NCI-H2107 treated with DMSO at 0.1 percent for 48 hours (cell line): ENCODE measurements at regions not wholly inside any gene's neighbourhood (a gene's known extent, or its start where the extent isn't known, plus 50 kb on each side); places are given as distances from the start of the nearest gene placed in this dataset.

ENCODE experiments used
- DNase-seq: peaks from one replicate; lab custom pipeline; 2025; ENCODE audit not compliant: unreplicated experiment; lab: John Stamatoyannopoulos, UW

GRCh38 chr2:35378791-35379190, 976.8 kb upstream of the CRIM1 start:
- DNase-seq: no peak

GRCh38 chr2:35374845-35375244, 980.7 kb upstream of the CRIM1 start:
- no peak for DNase-seq

DNA sequence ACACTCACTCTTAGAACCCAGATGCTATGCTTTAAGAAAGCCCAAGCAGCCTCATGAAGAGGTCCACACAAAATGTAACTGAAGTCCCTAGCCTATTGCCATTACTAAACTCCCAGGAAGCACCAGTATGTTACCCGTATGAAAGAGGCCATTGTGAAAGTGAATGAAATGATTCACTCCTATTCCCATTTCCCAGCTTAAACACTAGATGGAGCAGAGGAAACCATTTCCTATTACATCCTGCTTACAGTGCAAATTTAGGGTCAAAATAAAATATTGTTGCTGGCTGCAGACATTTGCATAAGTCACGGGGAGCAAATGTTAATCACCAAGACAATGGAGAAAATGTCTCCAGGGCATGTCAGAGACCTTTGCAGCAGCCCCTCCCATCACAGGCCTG, 989.7 kb upstream of the CRIM1 start:
- DNase-seq: no peak

GRCh38 chr2:35356332-35356731, 999.2 kb upstream of the CRIM1 start:
- DNase-seq: no peak

- DNase-seq: no peak
These were observed 1000.5 kb upstream of the CRIM1 start for GRCh38 chr2:35355056-35355455.

DNA sequence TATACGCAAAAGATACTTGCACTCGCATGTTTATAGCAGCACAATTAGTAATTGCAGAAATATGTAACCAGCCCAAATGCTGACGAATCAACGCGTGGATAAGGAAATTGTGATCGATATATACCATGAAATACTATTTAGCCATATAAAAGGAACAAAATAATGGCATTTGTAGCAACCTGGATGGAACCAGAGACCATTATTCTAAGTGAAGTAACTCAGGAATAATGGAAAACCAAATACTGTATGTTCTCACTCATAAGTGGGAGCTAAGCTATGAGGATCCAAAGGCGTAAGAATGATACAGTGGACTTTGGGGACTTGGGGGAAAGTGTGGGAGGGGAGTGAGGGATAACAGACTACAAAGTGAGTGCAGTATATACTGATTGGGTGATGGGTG, 1008.0 kb upstream of the CRIM1 start:
- no peak for DNase-seq

DNA sequence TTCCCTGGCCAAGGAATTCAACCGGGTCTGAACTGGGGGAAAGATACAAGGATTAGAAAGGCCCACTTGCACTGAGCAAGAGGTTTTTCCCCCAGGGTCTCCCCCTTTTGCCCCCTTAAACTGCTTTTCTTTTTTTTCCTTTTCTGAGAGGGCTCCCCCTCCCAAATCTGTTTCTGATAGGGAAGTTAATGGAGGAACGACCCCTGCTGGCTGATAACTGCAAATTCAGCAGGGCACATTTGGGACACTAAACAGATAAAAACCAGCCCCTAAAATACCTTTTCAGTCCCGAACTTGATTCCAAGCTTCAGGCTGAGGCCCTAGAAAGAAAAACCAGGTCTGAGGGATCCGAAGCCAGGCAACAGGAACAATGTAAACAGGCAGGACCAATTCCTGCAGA, 1012.4 kb upstream of the CRIM1 start:
- DNase-seq: no peak

DNA sequence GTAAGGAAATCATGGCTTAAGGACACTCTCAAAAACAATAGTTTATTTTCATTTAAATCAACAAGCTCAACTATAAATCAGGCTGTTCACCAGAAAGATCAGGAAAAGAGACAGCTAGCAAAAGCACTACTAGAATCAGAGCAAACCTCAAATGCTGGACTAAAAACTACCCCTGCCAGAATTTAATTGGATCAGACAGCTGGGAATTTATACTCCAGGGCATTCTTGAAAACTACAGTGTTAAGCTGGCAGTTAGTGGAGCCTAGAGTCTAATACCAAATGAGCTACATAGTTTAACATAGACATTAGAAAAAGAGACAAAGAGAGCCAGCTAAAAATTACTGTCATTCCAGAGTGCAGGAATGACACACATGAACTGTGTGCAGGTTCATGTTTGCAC, 1016.4 kb upstream of the CRIM1 start:
- no peak for DNase-seq

DNA sequence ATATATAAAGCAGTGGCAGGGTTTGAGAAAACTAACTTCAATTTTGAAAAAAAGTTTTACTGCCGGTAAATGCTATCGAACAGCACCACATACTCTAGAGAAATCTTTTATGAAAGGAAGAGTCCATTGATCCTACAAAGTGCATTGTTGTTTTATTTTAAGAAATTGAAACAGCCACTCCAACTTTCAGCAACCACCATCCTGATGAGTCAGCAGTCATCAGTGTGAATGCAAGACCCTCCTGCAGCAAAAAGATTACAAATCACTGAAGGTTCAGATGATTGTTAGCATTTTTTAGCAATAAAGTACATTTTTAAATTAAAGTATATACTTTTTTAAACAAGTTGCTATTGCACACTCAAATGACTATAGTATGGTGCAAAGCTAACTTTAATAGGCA, 1017.7 kb upstream of the CRIM1 start:
- no peak for DNase-seq

DNA sequence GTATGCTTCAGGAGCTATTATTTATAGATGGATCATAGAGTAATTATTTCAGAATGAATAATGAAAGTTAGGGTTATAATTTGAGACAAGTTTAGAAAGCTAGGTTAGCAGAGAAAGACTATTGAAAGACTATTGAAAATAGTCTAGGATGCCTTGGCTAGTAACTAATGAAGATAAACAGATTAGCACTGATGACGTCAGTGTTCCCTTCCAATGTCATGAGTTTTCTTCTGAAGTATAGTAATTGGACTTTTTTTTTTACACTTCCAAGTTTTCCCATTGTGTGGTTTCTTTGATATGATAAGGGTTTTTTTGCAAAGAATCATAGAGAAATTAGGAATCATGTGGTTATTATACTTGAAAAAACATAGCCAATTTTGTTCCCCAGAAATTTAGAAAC, 1041.5 kb upstream of the CRIM1 start:
- no peak for DNase-seq

- DNase-seq: no peak
These were observed 1054.2 kb upstream of the CRIM1 start for GRCh38 chr2:35301369-35301768.

DNA sequence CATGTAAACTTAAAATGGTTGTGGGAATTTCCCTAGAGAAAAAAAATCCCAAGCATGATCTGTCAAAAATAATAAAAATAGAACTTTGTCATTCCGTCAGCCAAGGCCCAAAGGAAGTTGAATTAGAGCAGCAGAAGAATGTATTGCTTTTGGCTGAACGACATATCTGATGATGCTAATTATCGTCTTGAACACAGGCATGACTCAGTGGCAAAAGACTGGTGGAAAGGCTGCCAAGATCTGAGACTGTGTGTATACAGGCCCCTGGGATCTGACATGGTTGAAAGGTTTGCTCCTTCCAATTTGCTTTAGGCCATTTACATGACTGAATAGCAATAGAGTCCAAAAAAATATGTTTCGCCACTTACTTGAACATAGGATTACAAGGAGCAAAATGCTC, 1057.1 kb upstream of the CRIM1 start:
- DNase-seq: no peak

DNA sequence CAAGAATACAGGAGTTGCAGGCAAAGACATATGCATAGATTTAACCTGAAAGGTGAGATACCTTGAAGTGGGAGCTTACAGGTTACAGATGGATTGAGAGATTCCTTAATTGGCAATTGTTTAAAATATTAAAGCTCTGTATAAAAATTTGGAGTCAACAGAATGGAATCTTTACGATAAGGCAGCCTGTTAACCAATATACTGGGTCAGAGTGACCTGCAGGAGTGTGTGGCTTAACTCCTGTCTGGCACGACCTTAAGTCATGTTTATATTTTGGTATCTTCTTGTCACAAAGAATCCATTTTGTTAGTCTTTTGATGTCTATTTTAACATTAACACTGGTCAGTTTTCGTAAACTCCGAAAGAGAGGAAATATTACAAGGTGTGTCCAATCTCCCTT, 1058.2 kb upstream of the CRIM1 start:
- no peak for DNase-seq

DNA sequence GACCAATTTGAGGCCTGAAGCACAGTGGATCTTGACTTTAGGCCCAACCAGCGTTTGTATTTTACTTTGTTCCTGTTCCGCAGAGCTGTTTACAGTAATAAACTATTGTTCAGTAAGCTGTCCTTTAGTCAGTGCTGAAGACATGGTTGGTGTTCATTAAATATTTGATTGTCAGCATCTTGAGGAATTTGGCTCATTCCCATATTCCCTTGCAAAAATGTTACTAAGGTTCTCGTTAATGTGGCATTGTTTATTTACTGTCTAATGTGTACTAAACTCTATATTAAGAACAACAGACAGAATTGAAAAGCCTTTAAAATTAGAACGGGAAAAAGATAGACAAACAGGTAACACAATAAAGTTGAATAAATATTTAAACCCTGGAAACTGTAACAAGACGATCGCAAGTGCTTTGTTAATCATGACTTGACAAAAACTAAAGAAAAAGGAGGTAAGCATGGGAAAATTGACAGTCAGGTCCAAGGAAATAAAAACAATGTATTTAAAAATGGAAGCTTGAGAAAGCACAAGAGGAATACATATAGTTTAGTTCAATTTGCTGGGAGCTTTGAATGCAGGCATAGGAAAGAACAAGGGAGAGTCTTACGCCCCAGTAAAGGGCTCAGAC, 1060.8 kb upstream of the CRIM1 start:
- DNase-seq: no peak

DNA sequence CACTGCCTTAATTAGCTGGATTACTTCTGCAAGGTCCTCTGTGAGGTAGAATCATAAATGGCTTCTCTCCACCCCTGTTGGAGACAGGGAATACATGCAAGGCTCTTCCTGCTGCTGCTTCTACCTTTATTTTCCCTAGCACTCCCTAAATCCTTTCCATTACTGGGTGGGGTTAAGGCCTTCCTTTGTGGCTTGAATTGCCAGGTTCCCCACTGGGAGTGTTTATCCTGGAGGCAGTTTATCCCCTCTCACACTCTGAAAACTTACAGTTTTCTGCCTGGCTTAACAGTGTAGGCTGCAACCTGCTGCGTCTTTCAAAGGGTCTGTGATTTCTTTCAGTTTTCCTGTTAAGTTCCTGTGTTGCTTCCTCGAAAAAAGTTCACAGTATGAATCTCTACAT, 1062.3 kb upstream of the CRIM1 start:
- DNase-seq: no peak

DNA sequence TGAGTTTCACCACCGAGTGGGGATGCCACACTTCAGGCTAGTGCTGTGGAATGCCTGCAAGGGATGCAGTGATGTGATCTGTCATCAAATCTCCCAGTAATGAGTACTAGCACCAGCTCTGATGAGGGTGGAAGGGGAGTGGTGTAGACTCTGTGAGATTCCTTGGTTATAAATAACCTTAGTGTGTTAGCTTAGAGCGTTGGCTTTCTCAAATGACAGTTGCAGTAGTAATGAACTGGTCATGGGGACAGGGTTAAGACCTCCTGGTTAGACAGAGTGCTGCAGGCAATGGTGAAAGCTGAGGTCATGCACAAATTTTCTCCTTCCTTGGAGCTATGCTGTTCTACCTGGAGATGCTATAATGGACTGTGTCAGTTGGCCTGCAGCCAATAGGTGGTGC, 1063.4 kb upstream of the CRIM1 start:
- no peak for DNase-seq

DNA sequence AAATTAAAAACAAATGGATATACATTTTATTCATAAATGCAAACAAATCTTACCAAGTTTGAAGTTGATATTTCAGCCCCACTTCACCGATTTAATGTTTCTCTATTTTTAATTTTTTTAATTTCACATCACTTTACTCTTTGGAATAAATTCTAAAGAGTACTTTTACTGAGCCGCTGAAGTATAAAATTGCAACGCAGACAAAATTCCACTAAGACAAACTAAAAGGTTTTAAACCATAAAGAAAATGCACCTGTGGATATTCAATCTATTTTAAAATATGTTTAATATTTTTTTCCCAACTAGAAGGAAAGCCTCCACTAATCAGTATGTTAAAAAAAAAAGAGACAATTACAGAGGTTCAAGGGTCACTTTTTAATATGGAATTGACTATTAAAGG, 1073.9 kb upstream of the CRIM1 start:
- DNase-seq: no peak

DNA sequence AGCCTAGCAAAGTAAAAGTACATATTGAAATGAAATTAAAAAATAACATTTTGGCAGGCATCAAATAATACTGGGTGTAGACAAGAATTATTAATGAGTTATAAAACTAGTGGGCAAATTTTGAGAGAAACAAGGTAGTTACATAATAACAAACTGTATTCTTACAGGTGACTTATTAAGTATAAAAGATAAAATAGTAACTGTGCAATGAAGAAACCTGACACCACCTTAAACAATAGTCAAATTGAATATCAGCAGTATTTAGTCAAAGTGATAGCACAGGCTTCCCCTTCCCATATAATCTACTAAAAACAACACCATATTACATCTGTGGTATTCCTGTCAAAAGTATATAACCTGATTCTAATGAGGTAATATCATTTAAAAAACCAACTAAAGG, 1099.8 kb upstream of the CRIM1 start:
- DNase-seq: no peak

- no peak for DNase-seq
These were observed 1104.4 kb upstream of the CRIM1 start for GRCh38 chr2:35251156-35251555.

GRCh38 chr2:35246702-35247101, 1108.9 kb upstream of the CRIM1 start:
- DNase-seq: no peak

DNA sequence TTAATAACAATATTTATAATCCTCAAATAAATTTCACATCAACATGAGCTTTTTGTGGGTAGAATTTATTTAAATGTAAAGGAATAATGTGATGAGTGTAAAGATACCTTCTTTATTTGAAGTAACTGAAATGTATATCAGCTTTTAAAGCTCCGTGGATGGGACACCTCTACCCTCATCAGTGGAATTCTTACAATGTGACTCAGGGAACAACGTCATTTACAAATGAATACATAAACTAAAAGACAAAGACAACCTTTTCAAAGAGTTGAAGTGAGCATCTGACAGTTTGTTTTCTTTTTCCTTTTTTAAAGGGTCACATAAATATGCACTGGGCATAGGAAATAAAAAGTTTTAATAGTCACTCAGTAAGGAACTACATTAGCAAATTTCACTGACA, 1127.0 kb upstream of the CRIM1 start:
- DNase-seq: no peak

DNA sequence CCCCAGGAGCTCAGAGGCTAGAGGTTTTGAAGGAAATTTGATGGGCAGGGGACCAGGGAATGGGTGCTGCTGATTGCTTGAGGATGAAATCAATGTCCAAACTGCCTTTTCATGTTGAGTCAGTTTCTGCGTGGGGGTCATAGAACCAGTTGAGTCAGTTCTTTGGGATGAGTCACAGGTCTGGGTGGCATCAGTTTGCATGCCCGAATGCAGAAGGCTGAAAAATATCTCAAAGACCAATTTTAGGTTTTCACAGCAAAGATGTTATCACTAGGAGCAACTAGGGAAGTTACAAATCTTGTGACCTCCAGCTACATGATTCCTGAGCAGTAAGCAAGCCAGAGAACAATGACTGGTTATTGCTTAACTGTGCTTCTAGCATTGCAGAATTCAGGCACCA, 1135.1 kb upstream of the CRIM1 start:
- DNase-seq: no peak

DNA sequence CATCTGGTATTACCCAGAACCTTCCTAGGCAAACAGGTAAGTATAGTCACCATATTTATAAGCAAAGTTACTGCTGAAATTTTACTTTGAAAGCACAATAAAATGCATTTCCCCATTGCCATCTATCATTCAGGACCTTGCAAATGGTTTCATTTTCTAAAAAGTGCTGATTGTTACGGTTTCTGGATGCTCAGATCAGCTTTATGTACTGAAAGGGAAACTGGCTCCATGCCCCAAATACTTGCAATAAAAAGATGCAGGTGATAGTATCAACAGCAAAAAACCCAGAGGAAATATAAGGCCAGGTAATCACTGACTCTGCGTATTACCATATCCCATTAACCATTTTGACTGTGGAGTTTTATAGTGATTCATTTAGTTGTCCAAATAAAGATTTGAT, 1150.7 kb upstream of the CRIM1 start:
- no peak for DNase-seq

GRCh38 chr2:35204323-35204722, 1151.3 kb upstream of the CRIM1 start:
- no peak for DNase-seq
